Stimulated activated CD8-positive, alpha-beta memory T cell treated with anti-CD3 and anti-CD28 coated beads, Interleukin-12 subunit alpha, Interleukin-12 subunit beta, amount 100 ng/mL, for 1 hour (primary cell): ENCODE measurements at regions not wholly inside any gene's neighbourhood (a gene's known extent, or its start where the extent isn't known, plus 50 kb on each side); places are given as distances from the start of the nearest gene placed in this dataset.
"Not testable (repeated sequence)": the region's sequence is repeated elsewhere in the genome, so short reads cannot be mapped to it uniquely, and the experiment has no call there.

Experiments used
- DNase-seq: peaks from one replicate; pipeline ENCODE4 v3.0.0-alpha.2; 2020; ENCODE audit warnings: low read depth

DNA sequence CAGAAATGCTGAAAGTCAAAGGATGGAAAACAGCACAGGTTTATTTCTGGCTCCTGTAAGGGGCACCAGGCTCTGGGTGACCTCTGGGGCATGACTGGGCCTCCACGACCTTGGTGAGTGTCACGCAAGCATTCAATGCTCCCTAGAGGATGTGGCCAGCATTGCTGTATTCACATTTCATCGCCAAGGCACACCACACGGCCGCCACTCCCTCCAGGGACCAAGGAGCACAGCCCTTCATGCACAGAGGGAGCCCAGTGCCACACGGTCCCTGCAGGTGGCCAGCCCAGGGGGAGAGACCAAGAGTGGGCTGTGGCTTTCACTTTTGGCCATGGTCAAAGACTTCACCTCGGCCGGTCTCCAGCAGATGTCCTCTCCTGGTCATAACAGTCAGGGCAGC is 137.4 kb upstream of the TNRC6C start:
- no peak for DNase-seq

DNA sequence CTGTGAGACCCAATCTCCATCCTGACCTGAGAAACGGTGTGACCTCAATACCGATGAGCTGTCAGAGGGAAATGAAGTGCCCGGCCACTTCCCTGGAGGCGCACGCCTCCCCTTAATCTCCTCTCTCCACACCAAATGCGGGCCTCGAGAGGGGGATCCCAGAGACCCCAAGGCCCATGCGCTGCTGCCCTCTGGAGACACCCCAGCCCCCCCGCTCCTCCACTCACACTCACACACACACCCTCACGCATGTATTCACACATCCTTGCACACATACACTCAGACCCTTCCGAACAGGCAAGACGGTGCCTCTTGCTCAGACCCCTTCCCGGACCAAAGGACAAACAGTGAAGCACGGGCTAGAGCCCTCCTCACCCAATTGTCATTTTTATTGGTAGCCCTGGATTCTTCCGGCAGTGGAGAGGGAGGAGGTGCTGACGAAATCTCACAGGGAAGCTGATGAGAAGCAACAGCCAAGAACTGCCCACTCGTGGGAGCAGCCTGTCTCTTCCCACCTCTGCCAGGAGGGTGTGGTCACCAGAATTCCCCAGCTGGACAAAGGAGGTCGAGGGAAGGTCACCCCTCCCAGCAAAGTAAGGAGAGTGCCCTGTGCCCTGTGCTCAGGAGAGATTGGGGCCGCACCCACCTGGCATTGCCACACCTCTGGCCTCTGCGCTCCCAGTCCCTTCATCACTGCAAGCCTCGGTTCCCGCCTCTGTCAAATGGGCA is 136.0 kb upstream of the TNRC6C start:
- no peak for DNase-seq

DNA sequence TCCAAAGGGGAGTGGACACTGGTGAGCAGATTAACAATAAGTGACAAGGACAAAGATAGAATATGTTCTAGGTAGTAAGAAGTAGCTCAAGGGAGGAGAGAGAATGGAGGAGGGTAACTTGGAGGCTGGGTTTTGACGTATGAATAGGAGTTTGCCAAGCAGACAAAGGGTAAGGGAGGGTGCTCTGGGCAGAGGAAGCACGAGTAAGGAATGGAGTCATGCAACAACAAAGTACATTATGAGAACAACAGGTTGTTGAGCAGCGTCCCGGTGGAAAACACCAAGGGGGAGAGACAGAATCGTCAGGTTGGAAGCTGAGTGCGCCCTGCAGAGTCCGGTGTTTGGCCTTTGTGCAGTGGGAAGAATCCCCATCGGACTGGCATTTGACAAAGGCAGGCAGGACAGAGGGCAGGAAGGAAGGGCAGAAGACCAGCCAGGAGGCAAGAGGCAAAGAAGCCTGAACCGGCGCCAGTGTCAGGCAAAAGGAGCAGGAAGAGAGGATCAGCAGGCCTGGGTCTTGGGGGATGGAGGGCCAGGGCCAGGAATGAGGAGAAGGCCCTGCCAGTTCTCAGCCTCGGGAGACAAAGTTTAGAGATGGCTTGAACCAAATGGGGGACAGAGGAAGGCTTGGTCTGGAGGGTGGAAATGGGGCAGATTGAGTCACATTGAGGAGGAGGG is 134.3 kb upstream of the TNRC6C start:
- DNase-seq, result no peak

DNA sequence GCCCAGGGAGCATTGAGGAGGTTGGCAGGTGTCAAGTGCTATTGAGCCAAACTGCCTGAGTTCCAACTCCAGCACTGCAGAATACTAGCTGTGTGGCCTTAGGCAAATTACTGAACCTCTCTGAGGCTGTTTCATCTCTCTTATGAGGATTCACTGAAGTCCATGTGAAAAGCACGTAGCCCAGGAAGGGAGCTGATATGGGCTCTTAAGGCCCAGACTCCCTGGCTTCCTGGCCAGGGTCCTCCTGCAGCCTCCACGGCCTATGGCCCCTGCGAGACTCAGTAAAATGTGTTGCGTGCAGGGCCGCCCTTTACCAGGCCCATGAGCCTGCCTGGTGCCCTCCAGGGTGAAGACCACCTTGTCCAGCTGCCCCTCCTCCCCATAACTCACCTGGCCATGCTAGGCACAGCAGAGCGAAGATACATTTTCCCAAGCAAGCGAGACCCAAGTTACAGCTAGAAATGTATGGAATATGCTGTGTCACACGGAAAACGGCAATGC is 133.7 kb upstream of the TNRC6C start:
- no peak for DNase-seq

DNA sequence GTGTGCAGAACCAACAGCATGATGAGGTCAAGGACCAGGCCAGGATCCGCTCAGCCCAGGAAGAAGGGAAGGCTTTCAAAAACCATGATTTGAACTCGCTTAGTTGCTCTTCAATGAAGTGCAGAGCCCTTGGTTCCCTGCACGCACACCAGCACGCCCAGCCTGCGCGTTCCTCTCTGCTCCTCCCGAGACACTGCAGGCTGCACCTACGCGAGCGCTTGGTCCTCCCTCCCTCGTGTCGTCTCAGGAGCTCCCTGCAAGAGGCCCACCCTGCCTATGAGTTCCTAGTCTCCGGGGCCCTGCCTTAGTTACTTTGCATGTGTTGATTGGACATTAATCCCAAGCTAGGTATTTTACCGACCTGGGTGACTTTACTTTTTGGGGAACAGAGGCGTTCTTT is 132.9 kb upstream of the TNRC6C start:
- no peak for DNase-seq

DNA sequence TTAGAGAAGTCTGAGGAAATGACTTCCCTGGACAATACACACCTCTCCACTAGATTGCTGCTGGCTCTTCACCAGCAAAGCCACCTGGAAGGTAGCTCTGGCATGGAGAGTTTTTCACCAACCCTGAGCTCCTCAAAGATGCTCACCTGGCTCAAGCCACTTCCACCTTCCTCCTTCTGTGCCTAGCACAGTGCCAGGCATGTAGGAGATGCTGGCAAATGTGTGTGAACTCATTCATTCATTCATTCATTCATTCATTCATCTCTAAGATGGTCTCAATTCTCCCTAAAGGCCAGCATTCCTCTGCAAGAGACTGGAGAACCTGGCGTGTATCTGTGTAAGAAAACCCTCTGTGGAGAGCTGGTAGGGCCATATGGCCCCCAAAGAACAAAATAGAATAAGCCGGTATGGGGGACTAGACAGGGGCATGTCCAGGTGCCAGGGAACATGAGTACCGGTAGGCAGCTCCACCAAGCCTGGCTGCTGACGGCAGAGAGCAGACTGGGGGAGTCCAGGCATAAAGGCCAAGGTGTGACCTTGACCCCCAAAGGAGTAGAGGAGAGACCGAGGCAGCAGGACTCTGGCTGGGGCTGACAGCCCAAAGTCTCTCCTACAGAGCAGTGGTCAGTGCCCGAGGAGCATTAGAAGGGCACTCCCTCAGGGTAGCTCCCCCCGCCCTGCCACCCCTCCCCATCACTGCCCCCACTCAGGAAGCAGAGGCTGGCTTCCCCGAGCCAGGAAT is 132.2 kb upstream of the TNRC6C start:
- no peak for DNase-seq

DNA sequence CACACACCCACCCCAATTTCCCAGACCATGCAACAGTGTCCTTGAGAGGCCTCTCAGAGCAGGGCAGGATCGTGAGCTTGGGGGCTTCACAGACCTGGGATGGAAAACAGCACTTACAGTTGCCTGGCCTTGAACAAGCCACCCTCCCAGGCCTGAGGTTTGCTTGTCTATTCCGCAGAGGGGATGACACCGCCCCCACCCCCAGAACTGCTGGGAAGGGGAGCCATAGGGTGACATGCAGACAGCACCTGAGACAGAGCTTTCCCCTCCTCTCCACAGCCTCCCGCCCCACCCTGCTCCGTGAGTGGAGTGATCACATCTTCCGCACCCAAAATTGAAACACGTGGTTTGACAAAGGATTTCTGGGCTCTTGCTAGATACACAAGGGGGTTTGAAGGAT is 131.5 kb upstream of the TNRC6C start:
- no peak for DNase-seq

DNA sequence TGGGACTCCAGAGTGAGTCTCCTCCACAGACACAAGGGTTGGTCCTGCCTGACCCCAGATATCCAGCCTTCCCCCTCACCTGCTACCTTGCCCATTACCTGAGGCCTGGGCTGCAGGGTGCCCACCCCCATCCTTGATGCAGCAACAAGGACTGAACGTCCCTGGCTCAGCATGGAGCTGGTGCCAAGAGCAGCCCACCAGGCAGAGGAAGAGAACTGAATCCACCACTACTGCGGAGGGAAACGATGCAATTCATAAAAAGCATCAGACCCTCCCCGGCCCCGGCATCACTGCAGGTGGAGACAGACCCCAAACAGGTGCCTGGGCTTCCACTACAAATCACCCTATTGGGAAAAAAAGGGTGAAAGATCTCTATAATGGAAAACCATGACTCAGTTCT is 131.0 kb upstream of the TNRC6C start:
- no peak for DNase-seq

DNA sequence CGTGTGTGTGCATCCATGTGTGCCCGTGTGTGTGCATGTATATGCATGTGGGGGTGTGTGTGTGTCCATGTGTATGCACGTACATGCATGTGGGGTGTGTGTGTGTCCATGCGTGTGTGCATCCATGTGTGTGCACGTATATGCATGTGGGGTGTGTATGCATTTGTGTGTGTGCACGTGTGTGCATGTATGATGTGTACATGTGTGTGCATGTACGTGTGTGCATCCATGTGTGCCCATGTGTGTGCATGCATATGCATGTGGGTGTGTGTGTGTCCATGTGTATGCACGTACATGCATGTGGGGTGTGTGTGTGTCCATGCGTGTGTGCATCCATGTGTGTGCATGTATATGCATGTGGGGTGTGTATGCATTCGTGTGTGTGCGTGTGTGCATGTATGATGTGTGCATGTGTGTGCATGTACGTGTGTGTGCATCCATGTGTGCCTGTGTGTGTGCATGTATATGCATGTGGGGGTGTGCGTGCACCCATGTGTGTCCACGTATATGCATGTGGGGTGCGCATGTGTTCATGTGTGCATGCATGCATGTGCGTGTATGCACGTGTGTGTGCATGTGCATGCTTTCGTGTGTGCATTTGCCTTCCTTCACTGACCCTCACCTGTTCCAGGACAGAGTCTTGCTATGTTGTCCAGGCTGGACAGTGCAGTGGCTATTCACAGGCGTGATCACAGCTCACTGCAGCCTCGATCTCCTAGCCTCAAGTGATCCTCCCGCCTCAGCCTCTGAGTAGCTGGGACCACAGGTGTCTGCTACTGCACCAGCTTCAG is 129.6 kb upstream of the TNRC6C start:
- no peak for DNase-seq

DNA sequence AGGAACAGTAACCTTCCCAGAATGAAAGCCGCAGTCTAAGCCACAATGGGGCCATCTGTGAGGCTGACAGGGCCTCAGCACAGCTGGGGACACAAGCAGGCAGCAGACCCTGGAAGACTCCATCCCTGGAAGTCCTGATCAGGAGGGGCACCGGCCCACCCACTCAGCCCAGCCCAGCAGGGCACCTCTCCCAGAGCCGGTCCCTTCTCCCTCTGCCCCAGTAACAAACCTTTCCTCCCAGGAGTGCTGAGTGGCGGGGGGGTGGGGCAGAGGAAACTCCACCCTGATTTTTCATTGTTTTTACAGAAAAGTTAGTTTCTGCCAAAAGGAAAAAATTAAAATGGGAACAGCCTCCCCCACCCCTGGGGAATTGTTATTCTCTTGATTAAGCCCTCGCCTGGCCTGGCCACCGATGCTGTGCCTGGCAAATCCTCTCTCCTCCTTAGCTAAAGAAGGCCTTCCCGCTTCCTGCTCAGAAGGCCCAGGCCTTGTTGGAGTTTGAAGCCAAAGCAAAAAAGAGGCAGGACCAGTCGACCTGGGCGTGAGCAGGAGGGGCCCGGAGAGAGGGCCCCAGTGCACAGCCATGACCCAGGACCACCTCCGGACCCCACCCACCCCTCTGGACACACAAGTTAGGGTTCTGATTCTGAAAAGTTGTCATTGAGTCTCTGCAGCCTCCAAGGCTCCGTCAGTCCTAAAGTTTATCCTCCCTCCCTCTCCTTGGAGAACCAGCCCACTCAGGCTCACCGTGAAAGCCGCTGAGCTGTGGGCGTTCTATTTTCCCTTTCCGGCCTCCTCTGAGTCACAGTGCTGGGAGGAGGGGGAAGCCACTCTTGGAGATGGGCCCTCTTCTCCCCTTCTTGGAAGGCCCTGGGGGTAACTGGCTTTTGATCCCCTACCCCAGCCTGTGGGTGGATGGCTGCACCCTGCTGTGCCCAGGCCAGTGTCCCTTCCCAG is 128.4 kb upstream of the TNRC6C start:
- no peak for DNase-seq

DNA sequence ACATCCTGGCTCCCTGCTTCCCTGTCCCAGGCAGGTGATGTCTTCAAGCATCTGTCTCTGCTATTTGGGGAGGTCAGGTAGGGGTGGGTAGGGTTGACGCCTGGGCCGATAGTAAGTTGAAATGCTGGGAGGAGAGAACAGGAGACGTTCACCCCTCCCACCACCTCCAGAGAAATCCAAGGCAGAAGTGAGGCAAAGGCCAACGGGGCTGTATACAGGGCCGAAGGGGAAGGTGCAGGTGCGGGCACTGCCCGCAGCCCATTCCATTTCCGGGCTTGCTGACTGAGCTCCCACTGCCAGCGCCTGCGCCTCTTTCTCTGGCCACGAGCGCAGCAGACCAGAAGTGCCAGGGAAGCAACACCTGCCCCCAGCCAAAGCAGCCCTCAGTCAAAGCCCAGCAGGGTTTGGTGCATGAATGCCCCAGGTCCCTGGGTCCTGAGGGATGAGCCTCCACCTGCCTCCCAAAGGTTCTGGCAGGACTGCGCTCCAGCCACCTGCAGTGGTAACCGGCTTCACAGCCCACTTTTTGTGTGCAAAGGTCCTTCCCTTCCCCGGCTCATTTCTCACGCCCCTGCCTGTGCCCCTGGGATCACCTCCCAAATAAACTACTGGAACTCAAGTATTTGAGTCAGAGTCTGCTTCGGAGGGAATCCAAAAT is 127.6 kb upstream of the TNRC6C start:
- no peak for DNase-seq

DNA sequence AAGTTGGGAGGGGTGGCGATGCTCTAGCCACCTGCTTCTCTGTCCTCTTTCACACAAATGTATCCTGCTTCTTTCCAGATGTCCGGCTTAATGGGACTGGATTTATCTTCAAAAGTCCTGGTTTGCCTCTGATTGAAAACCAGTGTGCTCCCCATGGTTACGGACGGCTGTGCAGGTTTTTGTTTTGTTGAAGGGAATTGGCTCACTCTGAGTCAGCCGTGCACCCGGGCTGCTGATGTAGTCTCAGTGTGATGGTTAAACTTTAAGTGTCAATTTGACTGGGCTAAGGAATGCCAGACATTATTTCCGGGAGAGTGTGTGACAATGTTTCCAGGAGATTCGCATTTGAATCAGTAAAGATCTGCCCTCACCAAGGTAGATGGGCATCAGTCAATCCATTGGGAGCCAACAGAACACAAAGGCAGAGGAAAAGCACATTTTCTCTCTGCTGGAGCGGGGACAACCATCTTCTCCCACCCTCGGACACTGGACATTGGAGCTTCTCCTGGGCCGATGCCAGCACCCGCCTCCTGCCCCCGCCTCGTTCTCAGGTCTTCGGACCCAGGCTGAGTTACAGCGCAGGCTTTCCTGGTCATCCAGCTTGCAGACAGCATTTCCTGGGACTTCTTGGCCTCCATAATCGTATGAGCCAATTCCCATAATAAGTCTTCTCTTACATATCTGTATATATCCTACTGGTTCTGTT is 126.9 kb upstream of the TNRC6C start:
- DNase-seq, result no peak

DNA sequence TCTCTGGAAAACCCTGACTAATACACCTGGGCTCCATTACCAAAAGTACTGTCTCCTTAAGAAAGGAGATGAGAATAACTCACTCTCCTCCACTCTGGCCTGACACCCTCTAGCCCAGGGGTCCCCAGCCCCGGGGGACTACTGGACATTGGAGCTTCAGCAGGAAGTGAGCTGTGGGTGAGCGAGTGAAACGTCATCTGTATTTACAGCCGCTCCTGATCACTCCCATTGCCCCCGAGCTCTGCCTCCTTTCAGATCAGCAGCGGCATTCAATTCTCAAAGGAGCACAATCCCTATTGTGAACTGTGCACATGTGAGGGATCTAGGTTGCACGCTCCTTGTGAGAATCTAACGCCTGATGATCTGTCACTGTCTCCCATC is 126.3 kb upstream of the TNRC6C start:
- no peak for DNase-seq

DNA sequence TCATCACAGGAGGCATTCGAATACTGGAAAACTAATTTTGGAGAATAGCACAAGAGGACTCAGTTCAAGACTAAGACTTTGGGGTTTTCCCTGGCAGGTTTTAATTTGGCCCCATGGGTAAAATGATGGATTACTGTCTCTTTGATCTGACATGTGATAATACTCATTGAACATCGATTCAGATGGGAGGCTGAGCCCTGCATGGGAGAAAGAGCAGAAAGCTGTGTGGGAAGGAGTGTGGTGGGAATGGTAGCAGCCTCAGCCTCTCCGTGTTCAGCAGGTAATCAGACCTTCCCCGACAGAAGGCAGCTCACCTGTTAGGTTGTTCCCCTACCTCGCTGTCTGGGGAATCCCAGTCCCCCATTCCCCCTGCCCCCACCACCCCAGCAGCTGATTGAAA is 124.7 kb upstream of the TNRC6C start:
- no peak for DNase-seq

DNA sequence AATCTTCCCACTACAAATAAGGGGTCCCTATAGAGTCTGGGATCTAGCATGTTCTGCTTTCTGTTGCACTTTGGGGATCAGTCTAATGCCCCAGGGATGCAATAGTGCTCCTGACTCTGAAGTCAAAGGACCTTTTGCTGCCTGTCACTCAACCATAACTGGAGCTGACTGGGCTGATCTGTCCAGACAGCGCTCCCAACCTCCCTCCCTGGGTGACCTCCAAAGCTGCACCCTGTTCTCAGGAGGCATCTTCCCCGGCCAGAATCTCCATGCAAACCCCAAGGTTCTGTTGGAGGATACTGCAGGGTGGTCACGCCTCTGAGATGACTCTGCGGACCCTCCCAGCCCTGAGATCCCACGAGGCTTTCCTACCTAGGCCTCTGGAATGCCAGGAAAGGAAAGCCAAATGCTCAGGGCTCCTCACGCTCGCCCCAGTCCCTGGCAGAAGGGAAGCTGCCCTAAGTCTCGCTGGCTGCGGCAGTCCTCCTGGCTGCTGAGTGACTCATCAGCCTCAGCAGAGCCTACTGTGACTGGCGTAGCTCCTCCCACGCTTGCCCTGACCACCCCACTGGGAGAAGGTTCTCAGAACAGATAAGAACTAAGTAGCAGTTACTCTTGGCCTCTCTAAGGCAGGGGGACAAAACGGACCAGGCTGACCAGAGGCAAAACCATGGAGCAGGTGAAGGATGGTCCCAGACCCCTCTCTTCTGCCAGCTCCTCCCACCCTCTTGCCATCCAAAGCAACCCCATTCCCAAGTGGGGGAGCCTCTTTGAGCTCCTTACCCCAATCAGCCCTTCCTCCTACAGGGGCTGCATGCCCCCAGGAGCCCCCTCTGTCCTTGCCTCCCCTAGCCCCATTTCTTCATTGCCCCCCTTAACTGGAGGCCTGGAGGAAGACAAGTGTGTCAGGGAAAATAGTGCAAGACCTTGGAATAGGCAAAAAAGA is 124.1 kb upstream of the TNRC6C start:
- peak; percentile 49 for DNase-seq

DNA sequence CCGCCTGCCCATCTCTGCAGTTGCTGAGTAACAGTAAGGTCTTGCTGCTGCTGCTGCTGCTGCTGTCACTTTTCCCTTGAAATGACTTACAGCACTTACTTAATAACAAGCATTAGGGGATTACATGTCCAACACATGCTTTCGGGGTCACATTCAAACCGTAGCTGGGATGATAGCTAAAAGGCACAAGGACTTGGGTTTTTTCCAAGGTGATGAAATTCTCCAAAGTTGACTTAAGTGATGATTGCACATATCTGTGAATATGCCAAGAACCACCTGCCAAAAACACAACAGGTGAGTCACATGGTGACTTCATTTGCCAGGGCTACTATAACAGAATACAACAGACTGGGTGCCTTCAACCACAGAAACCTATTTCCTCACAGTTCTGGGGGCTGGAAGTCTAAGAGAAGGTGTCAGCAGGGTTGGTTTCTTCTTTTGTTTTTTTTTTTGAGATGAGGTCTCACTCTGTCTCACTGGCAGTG is 121.9 kb upstream of the TNRC6C start:
- DNase-seq, result no peak

DNA sequence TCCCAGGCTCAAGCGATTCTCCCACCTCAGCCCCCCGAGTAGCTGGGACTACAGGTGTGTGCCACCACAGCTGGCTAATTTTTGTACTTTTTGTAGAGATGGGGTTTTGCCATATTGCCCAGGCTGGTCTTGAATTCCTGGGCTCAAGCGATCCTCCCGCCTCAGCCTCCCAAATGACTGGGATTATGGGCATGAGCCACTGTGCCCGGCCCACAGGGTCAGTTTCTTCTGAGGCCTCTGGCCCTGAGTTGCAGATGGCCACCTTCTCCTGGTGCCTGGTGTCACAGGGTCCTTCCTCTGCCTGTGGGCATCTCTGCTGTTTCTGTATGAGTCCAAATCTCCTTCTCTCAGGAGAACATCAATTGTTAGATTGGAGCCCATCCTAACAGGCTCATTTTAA is 121.4 kb upstream of the TNRC6C start:
- DNase-seq, result not testable (repeated sequence)

DNA sequence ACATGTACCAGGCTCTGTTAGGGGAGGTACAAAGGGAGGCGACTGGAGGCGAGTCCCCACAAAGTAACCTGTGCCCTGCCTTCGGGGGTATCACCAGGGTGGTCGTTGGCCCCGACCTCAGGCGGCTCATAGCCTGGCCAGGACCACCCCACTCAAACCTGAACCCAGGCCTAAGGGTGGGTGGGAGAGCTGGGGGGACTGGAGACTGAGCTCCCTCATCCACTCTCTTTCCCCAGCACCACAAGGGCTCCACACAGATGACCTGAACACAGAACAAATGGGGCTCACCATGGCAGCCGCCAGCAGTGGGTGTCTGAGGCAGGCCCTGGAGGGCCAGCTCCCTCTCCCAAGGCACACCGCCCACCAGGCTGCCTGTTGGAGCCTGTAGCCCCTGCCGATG is 120.6 kb upstream of the TNRC6C start:
- DNase-seq, result no peak
